GM12878 (cell line): ENCODE measurements at regions not wholly inside any gene's neighbourhood (a gene's known extent, or its start where the extent isn't known, plus 50 kb on each side); places are given as distances from the start of the nearest gene placed in this dataset.

Source experiments
- ATAC-seq: fragments of 200-7000 bp; cut with Tn5 transposase; 3 replicates; pipeline ENCODE4 v1.9.1; 2020; ENCODE audit warnings: mild to moderate bottlenecking, moderate library complexity
- BruUV-seq: library from RNA; stranded (reverse); fragments of 400-500 nt; replicated peaks from 2 replicates; lab custom pipeline; 2021; lab: Mats Ljungman, UMichigan
- CTCF ChIA-PET: fragments of 300-600 bp; sonication (Branson Sonifier 250); formaldehyde crosslinking; extraction: SDS; loops from one replicate; lab custom pipeline; 2021; ENCODE audit warnings: inconsistent platforms; lab: Yijun Ruan, JAX
- POLR2A ChIA-PET: fragments of 350-600 bp; formaldehyde crosslinking; extraction: SDS; loops from one replicate; lab custom pipeline; 2021; ENCODE audit warnings: inconsistent platforms; lab: Charles Lee
- RAD21 ChIA-PET: fragments of 300-600 bp; sonication (Branson Sonifier 250); formaldehyde crosslinking; loops from one replicate; lab custom pipeline; 2023; ENCODE audit warnings: antibody characterized with exemption; ENCODE audit not compliant: unreplicated experiment; lab: Charles Lee
- SMC1A ChIA-PET: fragments of 300-600 bp; sonication (Branson Sonifier 250); formaldehyde crosslinking; loops from one replicate; lab custom pipeline; 2023; ENCODE audit not compliant: unreplicated experiment, uncharacterized antibody; lab: Charles Lee
- DNase-seq: peaks from one replicate; pipeline ENCODE4 v3.0.0-alpha.2; 2011; ENCODE audit warnings: low read depth, low spot score
- FAIRE-seq: peaks from 3 replicates; lab custom pipeline; 2011; peaks lifted over from hg19 to GRCh38; lab: Jason Lieb, UNC
- H2AFZ ChIP-seq: 2 replicates; pipeline ENCODE4 v1.6.0; 2011; ENCODE audit warnings: low read depth, low read length, control low read depth; ENCODE audit not compliant: control insufficient read depth
- H3K27ac ChIP-seq: 2 replicates; pipeline ENCODE4 v1.5.1; 2011; ENCODE audit warnings: control low read depth; ENCODE audit not compliant: control insufficient read depth, insufficient read depth
- H3K27me3 ChIP-seq, 2 experiments: replicated peaks in 1 of 2; 2 replicates each; pipeline versions ENCODE4 v1.6.0 to v1.6.1; 2011; ENCODE audit warnings: low read length in 1 of 2; ENCODE audit not compliant: control insufficient read depth in 2 of 2, insufficient read depth in 2 of 2
- H3K36me3 ChIP-seq, 2 experiments: 2 replicates each; pipeline ENCODE4 v1.5.1; 2011; ENCODE audit warnings: low read length in 1 of 2; ENCODE audit not compliant: control insufficient read depth in 2 of 2, insufficient read depth in 2 of 2
- H3K4me1 ChIP-seq: 2 replicates; pipeline ENCODE4 v1.6.1; 2011; ENCODE audit warnings: mild to moderate bottlenecking, low read length, moderate library complexity, mixed read lengths; ENCODE audit not compliant: control insufficient read depth, insufficient read depth
- H3K4me2 ChIP-seq: 2 replicates; pipeline ENCODE4 v1.6.0; 2011; ENCODE audit warnings: control low read depth; ENCODE audit not compliant: control insufficient read depth, insufficient read depth
- H3K4me3 ChIP-seq: fragments of 200-600 bp; sonication (generic); 2 replicates; pipeline ENCODE4 v1.5.1; 2016
- H3K79me2 ChIP-seq: 2 replicates; pipeline ENCODE4 v1.6.0; 2011; ENCODE audit warnings: low read length; ENCODE audit not compliant: control insufficient read depth, insufficient read depth
- H3K9ac ChIP-seq: 2 replicates; pipeline ENCODE4 v1.8.0; 2011; ENCODE audit warnings: low read length, control low read depth, mixed read lengths; ENCODE audit not compliant: control insufficient read depth, insufficient read depth
- H3K9me3 ChIP-seq: replicated peaks from 3 replicates; pipeline ENCODE4 v1.5.1; 2011; ENCODE audit warnings: mild to moderate bottlenecking, low read length; ENCODE audit not compliant: control insufficient read depth, insufficient read depth
- H4K20me1 ChIP-seq: 2 replicates; pipeline ENCODE4 v1.6.0; 2011; ENCODE audit not compliant: control insufficient read depth, insufficient read depth
- BMI1 ChIP-seq: fragments of 450-650 bp; IDR thresholded peaks from 2 replicates; pipeline ENCODE4 v1.6.1; 2016; ENCODE audit warnings: mild to moderate bottlenecking, moderate library complexity, borderline replicate concordance
- SREBF2 ChIP-seq: IDR thresholded peaks from 2 replicates; pipeline ENCODE4 v1.6.1; 2012; ENCODE audit warnings: mild to moderate bottlenecking, low read length
- TAF1 ChIP-seq: IDR thresholded peaks from 2 replicates; pipeline ENCODE4 v1.6.1; 2011; ENCODE audit warnings: mild to moderate bottlenecking, low read depth, low read length, borderline replicate concordance
- ZSCAN29 ChIP-seq: fragments of 450-650 bp; IDR thresholded peaks from 2 replicates; pipeline ENCODE4 v1.6.1; 2017; ENCODE audit warnings: mild to moderate bottlenecking, moderate library complexity
- WGBS: methylation state at CpG from one replicate; pipeline ENCODE4 v1.1.6; 2016; ENCODE audit warnings: low lambda C conversion rate; ENCODE audit not compliant: insufficient replicate concordance, insufficient coverage; ENCODE audit errors: missing lambda C conversion rate; 5-methylcytosine and 5-hydroxymethylcytosine counted together
- in situ Hi-C: fragments of 300-500 bp; cut with MboI; formaldehyde crosslinking; loops from 9 replicates; pipeline ENCODE4 v1.14.3; 2018; ENCODE audit warnings: mixed read lengths
- intact Hi-C: fragments of 100-400 bp; cut with micrococcal nuclease; formaldehyde crosslinking; loops from one replicate; pipeline ENCODE4 v1.14.2; 2022; ENCODE audit not compliant: unreplicated experiment
- TF ChIP-seq, protein P1 (sequence below): fragments of 150-350 bp; IDR thresholded peaks from 2 replicates; pipeline ENCODE4 v1.6.1; 2014; ENCODE audit warnings: mild to moderate bottlenecking, low read depth, low read length
- TF ChIP-seq, protein P2 (sequence below): fragments of 450-650 bp; IDR thresholded peaks from 2 replicates; pipeline ENCODE4 v1.6.1; 2018; ENCODE audit warnings: borderline replicate concordance, mild to moderate bottlenecking; ENCODE audit not compliant: partially characterized antibody
- TF ChIP-seq, protein P3 (sequence below): fragments of 450-650 bp; IDR thresholded peaks from 2 replicates; pipeline ENCODE4 v1.6.1; 2017; ENCODE audit warnings: mild to moderate bottlenecking, moderate library complexity

DNA sequence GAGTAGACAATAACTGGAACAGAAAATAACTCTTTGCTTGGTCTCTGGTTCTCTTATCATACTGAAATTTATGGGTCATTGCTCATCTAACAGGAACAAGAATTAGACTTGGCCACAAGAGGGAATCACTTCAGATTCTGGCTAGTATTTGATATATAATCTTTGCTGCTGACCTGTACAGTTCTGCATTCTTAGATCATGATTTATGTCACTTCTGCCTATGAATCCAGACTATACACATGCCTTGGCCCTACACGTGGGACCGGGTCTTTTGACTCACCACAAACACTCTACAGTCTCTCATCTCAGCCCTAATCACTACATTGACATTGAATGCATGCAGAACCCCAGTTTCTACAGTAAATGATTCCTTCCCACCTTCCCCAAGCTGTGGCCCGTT, 162.5 kb upstream of the SOX2 start (continued):
- TF ChIP-seq, protein P1, sequence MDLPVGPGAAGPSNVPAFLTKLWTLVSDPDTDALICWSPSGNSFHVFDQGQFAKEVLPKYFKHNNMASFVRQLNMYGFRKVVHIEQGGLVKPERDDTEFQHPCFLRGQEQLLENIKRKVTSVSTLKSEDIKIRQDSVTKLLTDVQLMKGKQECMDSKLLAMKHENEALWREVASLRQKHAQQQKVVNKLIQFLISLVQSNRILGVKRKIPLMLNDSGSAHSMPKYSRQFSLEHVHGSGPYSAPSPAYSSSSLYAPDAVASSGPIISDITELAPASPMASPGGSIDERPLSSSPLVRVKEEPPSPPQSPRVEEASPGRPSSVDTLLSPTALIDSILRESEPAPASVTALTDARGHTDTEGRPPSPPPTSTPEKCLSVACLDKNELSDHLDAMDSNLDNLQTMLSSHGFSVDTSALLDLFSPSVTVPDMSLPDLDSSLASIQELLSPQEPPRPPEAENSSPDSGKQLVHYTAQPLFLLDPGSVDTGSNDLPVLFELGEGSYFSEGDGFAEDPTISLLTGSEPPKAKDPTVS: no peak

DNA sequence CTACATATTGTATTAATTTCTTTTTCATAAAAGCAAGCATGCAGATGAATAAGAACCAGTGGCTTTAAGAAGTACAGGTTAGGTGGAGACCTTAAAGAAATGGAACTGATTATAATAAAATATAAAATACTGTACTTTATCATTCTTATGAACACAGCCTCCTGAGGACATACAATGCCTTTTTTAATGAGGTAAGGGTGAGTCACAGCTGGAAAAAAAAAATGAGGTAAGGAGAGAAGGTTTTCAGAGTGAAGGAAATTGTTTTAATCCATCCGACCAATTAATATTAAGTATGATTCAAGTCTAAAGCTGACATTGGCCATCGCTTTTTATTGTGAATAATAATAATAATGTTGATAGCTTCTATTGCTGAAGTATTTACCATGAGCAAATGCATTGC, 170.3 kb upstream of the SOX2 start:
- H3K4me2 ChIP-seq: no peak overlapping the region
- DNase-seq: no peak
- no TSS peak for BruUV-seq
- WGBS: 25% methylated on average over 2 of the region's 2 CpGs
- ChIA-PET POLR2A (no interaction called here), RAD21 (no interaction called here), CTCF (no interaction called here), SMC1A (interaction anchor here (0.7 kb wide), 1 partner anchor 903 kb away, joined by 3 read pairs; no protein-coding TSS in a partner anchor)
- no peaks in the 10 kb centered on the region for H3K79me2 ChIP-seq
- FAIRE-seq: no peak
- H3K27me3 ChIP-seq: no peaks in the 10 kb centered on the region
- H3K4me3 ChIP-seq: no peak overlapping the region
- no peak for ATAC-seq
- H3K36me3 ChIP-seq: no peaks in the 10 kb centered on the region
- no peak overlapping the region for H2AFZ ChIP-seq
- H4K20me1 ChIP-seq: no peaks in the 10 kb centered on the region
- in situ Hi-C loops (no loop called here), intact Hi-C loops (no loop called here)
- TF ChIP-seq ZSCAN29 (no peak), BMI1 (no peak), SREBF2 (no peak), TAF1 (no peak)
- TF ChIP-seq, protein P2, sequence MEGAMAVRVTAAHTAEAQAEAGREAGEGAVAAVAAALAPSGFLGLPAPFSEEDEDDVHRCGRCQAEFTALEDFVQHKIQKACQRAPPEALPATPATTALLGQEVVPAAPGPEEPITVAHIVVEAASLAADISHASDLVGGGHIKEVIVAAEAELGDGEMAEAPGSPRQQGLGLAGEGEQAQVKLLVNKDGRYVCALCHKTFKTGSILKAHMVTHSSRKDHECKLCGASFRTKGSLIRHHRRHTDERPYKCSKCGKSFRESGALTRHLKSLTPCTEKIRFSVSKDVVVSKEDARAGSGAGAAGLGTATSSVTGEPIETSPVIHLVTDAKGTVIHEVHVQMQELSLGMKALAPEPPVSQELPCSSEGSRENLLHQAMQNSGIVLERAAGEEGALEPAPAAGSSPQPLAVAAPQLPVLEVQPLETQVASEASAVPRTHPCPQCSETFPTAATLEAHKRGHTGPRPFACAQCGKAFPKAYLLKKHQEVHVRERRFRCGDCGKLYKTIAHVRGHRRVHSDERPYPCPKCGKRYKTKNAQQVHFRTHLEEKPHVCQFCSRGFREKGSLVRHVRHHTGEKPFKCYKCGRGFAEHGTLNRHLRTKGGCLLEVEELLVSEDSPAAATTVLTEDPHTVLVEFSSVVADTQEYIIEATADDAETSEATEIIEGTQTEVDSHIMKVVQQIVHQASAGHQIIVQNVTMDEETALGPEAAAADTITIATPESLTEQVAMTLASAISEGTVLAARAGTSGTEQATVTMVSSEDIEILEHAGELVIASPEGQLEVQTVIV: no peak
- TF ChIP-seq, protein P3, sequence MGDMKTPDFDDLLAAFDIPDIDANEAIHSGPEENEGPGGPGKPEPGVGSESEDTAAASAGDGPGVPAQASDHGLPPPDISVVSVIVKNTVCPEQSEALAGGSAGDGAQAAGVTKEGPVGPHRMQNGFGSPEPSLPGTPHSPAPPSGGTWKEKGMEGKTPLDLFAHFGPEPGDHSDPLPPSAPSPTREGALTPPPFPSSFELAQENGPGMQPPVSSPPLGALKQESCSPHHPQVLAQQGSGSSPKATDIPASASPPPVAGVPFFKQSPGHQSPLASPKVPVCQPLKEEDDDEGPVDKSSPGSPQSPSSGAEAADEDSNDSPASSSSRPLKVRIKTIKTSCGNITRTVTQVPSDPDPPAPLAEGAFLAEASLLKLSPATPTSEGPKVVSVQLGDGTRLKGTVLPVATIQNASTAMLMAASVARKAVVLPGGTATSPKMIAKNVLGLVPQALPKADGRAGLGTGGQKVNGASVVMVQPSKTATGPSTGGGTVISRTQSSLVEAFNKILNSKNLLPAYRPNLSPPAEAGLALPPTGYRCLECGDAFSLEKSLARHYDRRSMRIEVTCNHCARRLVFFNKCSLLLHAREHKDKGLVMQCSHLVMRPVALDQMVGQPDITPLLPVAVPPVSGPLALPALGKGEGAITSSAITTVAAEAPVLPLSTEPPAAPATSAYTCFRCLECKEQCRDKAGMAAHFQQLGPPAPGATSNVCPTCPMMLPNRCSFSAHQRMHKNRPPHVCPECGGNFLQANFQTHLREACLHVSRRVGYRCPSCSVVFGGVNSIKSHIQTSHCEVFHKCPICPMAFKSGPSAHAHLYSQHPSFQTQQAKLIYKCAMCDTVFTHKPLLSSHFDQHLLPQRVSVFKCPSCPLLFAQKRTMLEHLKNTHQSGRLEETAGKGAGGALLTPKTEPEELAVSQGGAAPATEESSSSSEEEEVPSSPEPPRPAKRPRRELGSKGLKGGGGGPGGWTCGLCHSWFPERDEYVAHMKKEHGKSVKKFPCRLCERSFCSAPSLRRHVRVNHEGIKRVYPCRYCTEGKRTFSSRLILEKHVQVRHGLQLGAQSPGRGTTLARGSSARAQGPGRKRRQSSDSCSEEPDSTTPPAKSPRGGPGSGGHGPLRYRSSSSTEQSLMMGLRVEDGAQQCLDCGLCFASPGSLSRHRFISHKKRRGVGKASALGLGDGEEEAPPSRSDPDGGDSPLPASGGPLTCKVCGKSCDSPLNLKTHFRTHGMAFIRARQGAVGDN: no peak
- no peak overlapping the region for H3K27ac ChIP-seq
- H3K9me3 ChIP-seq: no peaks in the 10 kb centered on the region
- no peaks in the 10 kb centered on the region for H3K4me1 ChIP-seq
- H3K9ac ChIP-seq: no peak overlapping the region
